Natural killer cell (primary cell): ENCODE measurements at regions not wholly inside any gene's neighbourhood (a gene's known extent, or its start where the extent isn't known, plus 50 kb on each side); places are given as distances from the start of the nearest gene placed in this dataset.

Source experiments
- ATAC-seq, 3 donors: fragments of 150-1000 bp in 2 of 3; fragments of 200-7000 bp in 1 of 3; cut with Tn5 transposase; 1 replicate in 1 of 3; 2 replicates in 2 of 3; pipeline ENCODE4 v1.10.0; 2021; ENCODE audit warnings: mild to moderate bottlenecking in 2 of 3, moderate library complexity in 2 of 3
- DNase-seq, 2 donors: peaks; one replicate each; pipeline versions ENCODE4 v3.0.0 to v3.0.0-alpha.2; 2013 to 2021; ENCODE audit warnings: mixed read lengths in 1 of 2
- H3K27ac ChIP-seq: one replicate; pipeline ENCODE4 v1.5.1; 2013; ENCODE audit warnings: mild to moderate bottlenecking, low read length
- H3K27me3 ChIP-seq: one replicate; pipeline ENCODE4 v1.6.1; 2013; ENCODE audit warnings: low read length; ENCODE audit not compliant: control insufficient read depth, insufficient read depth
- H3K36me3 ChIP-seq: one replicate; pipeline ENCODE4 v1.6.1; 2013; ENCODE audit warnings: low read length; ENCODE audit not compliant: control insufficient read depth, insufficient read depth
- H3K4me1 ChIP-seq: one replicate; pipeline ENCODE4 v1.6.1; 2013; ENCODE audit warnings: low read length; ENCODE audit not compliant: control insufficient read depth, insufficient read depth
- H3K4me3 ChIP-seq: one replicate; pipeline ENCODE4 v1.5.1; 2013; ENCODE audit warnings: low read length
- H3K9me3 ChIP-seq: one replicate; pipeline ENCODE4 v1.6.1; 2013; ENCODE audit warnings: low read length; ENCODE audit not compliant: control insufficient read depth, insufficient read depth
- H3K27ac Mint-ChIP-seq, 2 donors: one replicate each; pipeline ENCODE4 v1.8.0; 2022; ENCODE audit warnings: mild to moderate bottlenecking in 2 of 2, mixed read lengths in 2 of 2, moderate library complexity in 1 of 2
- H3K27me3 Mint-ChIP-seq, 2 donors: one replicate each; pipeline ENCODE4 v1.8.0; 2022; ENCODE audit warnings: low read depth in 2 of 2, mixed read lengths in 2 of 2
- H3K36me3 Mint-ChIP-seq: one replicate; pipeline ENCODE4 v1.8.0; 2022; ENCODE audit warnings: mixed read lengths
- H3K4me1 Mint-ChIP-seq, 2 donors: one replicate each; pipeline ENCODE4 v1.8.0; 2022; ENCODE audit warnings: mixed read lengths in 2 of 2
- H3K4me3 Mint-ChIP-seq: one replicate; pipeline ENCODE4 v1.8.0; 2022; ENCODE audit warnings: mild to moderate bottlenecking, moderate library complexity, mixed read lengths
- H3K9me3 Mint-ChIP-seq, 2 donors: one replicate each; pipeline ENCODE4 v1.8.0; 2022; ENCODE audit warnings: mixed read lengths in 2 of 2
- CTCF ChIP-seq: fragments of 200-600 bp; IDR thresholded peaks from one replicate; pipeline ENCODE4 v1.8.0; 2022; ENCODE audit warnings: antibody characterized with exemption
- WGBS: methylation state at CpG from one replicate; pipeline ENCODE4 v1.1.7; 2013; ENCODE audit warnings: missing lambda C conversion rate; ENCODE audit not compliant: insufficient coverage; 5-methylcytosine and 5-hydroxymethylcytosine counted together
- intact Hi-C: fragments of 100-400 bp; cut with micrococcal nuclease; formaldehyde crosslinking; loops from one replicate; pipeline ENCODE4 v1.14.2; 2022

GRCh38 chr11:135046986-135047385 lies 634.9 kb upstream of the B3GAT1 start:
- ATAC-seq = no peak
- Histone ChIP-seq H3K27ac (no peak overlapping the region), H3K4me3 (no peak overlapping the region), H3K27me3 (no peaks in the 10 kb centered on the region), H3K4me1 (no peaks in the 10 kb centered on the region), H3K9me3 (no peaks in the 10 kb centered on the region), H3K36me3 (no peaks in the 10 kb centered on the region)
- Mint-ChIP-seq H3K4me1 (no peaks in the 10 kb centered on the region), H3K9me3 (peaks cover 0 to 3% of the 10 kb centered on the region in 2 donors), H3K27me3 (peaks cover 0 to 2% of the 10 kb centered on the region in 2 donors), H3K4me3 (no peak overlapping the region), H3K27ac (no peak overlapping the region), H3K36me3 (no peaks in the 10 kb centered on the region)
- TF ChIP-seq CTCF = no peak
- intact Hi-C loops = no loop called here
- no peak for DNase-seq
- 90% methylated on average over 10 of the region's 13 CpGs for WGBS

- H3K4me3 ChIP-seq = no peak overlapping the region
- intact Hi-C loops = no loop called here
- Mint-ChIP-seq H3K27ac (no peak overlapping the region), H3K4me1 (no peaks in the 10 kb centered on the region), H3K36me3 (no peaks in the 10 kb centered on the region), H3K9me3 (no peaks in the 10 kb centered on the region), H3K27me3 (peaks cover 0 to 2% of the 10 kb centered on the region in 2 donors), H3K4me3 (no peak overlapping the region)
- no peaks in the 10 kb centered on the region for H3K27me3 ChIP-seq
- H3K4me1 ChIP-seq = no peaks in the 10 kb centered on the region
- no peak for ATAC-seq
- H3K27ac ChIP-seq = no peak overlapping the region
- DNase-seq = no peak
- H3K36me3 ChIP-seq = no peaks in the 10 kb centered on the region
- no peaks in the 10 kb centered on the region for H3K9me3 ChIP-seq
- no peak for TF ChIP-seq CTCF
- WGBS = 70% methylated on average over 2 of the region's 8 CpGs
Measured at GRCh38 chr11:135046556-135046955, 634.5 kb upstream of the B3GAT1 start.

DNA sequence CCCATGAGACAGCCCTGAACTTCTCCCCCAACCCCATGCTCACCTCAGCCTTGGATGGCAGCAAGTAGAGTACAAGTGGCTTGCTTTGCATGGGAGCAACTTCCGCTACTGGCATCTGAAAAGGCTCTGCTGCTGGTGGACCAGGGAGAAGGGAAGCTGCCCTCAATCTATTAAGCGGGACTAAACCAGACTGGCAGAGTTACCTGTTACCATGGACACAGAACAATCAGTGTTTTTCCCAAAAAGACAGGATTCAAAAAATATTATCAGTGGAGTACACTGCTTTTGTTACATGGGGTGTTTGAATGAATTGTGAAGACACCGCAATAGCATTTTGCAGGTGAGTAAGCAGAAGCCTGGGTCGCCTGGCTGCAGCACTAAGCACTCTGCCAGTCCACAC lies 631.4 kb upstream of the B3GAT1 start:
- no peaks in the 10 kb centered on the region for H3K36me3 ChIP-seq
- H3K4me3 Mint-ChIP-seq = no peak overlapping the region
- intact Hi-C loops = no loop called here
- no peak overlapping the region for H3K27ac ChIP-seq
- no peak for TF ChIP-seq CTCF
- H3K36me3 Mint-ChIP-seq = no peaks in the 10 kb centered on the region
- H3K27me3 ChIP-seq = no peaks in the 10 kb centered on the region
- H3K9me3 ChIP-seq = no peaks in the 10 kb centered on the region
- H3K4me1 Mint-ChIP-seq = no peaks in the 10 kb centered on the region
- H3K9me3 Mint-ChIP-seq = no peaks in the 10 kb centered on the region
- no peaks in the 10 kb centered on the region for H3K4me1 ChIP-seq
- ATAC-seq (no peak), DNase-seq (no peak)
- H3K27me3 Mint-ChIP-seq = peaks cover 0 to 2% of the 10 kb centered on the region in 2 donors
- 76% methylated on average over 4 of the region's 4 CpGs for WGBS
- no peak overlapping the region for H3K27ac Mint-ChIP-seq
- no peak overlapping the region for H3K4me3 ChIP-seq

DNA sequence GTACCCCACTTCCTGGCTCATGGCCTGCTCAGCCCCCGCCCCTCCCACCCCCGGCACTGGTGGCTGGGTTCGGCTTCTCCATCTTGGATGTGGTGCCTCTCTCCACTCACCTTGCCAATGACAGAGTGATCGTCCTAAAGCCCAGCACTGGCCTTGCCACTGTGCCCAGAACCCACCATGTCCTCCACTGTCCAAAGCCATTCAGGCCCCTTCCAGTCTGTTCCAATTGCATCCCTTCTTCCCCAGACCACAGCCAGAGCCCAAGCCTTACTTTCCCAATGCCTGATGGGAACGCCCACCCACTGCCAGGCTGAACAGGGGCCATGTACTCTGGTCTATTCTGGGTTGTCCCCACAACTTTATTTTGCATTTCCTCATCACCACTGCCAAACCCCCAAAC lies 625.8 kb upstream of the B3GAT1 start:
- Histone ChIP-seq H3K27ac (no peak overlapping the region), H3K36me3 (no peaks in the 10 kb centered on the region), H3K4me3 (no peak overlapping the region), H3K4me1 (no peaks in the 10 kb centered on the region), H3K27me3 (no peaks in the 10 kb centered on the region), H3K9me3 (no peaks in the 10 kb centered on the region)
- WGBS = 73% methylated on average over 5 of the region's 5 CpGs
- Mint-ChIP-seq H3K4me3 (no peak overlapping the region), H3K9me3 (peaks cover 3 to 6% of the 10 kb centered on the region in 2 donors), H3K27ac (no peak overlapping the region), H3K4me1 (no peaks in the 10 kb centered on the region), H3K27me3 (peaks cover 0 to 3% of the 10 kb centered on the region in 2 donors), H3K36me3 (no peaks in the 10 kb centered on the region)
- DNase-seq (no peak), ATAC-seq (no peak)
- intact Hi-C loops = no loop called here
- TF ChIP-seq CTCF = no peak
